Spleen (tissue), 11 donors: ENCODE measurements at regions not wholly inside any gene's neighbourhood (a gene's known extent, or its start where the extent isn't known, plus 50 kb on each side); places are given as distances from the start of the nearest gene placed in this dataset.
"Not testable (repeated sequence)": the region's sequence is repeated elsewhere in the genome, so short reads cannot be mapped to it uniquely, and the experiment has no call there.

ENCODE experiments used
- DNase-seq: peaks from one replicate; pipeline ENCODE4 v3.0.0-alpha.2; 2020
- H3K27ac ChIP-seq, 8 donors: fragments of 200-600 bp; sonication (generic) in 7 of 8; 1 replicate in 4 of 8; 2 replicates in 4 of 8; pipeline versions ENCODE4 v1.5.0 to v1.8.0; 2016 to 2021; ENCODE audit warnings: inconsistent platforms in 4 of 8, mild to moderate bottlenecking in 4 of 8, moderate library complexity in 1 of 8
- H3K27me3 ChIP-seq, 7 donors: fragments of 200-600 bp; sonication (generic) in 6 of 7; replicated peaks in 1 of 7; 1 replicate in 4 of 7; 2 replicates in 3 of 7; pipeline versions ENCODE4 v1.5.0 to v1.8.0; 2016 to 2021; ENCODE audit warnings: inconsistent platforms in 3 of 7, mild to moderate bottlenecking in 1 of 7
- H3K36me3 ChIP-seq, 6 donors: fragments of 200-600 bp; sonication (generic) in 5 of 6; 1 replicate in 4 of 6; 2 replicates in 2 of 6; pipeline versions ENCODE4 v1.5.0 to v1.8.0; 2016 to 2021; ENCODE audit warnings: inconsistent platforms in 2 of 6
- H3K4me1 ChIP-seq, 6 donors: fragments of 200-600 bp; sonication (generic) in 5 of 6; 1 replicate in 3 of 6; 2 replicates in 3 of 6; pipeline versions ENCODE4 v1.5.0 to v1.8.0; 2016 to 2021; ENCODE audit warnings: inconsistent platforms in 3 of 6
- H3K4me3 ChIP-seq, 8 donors: fragments of 200-600 bp; sonication (generic) in 7 of 8; 1 replicate in 4 of 8; 2 replicates in 4 of 8; pipeline versions ENCODE4 v1.5.0 to v1.8.0; 2016 to 2021; ENCODE audit warnings: inconsistent platforms in 4 of 8, mild to moderate bottlenecking in 4 of 8, moderate library complexity in 2 of 8
- H3K9me3 ChIP-seq, 8 donors: fragments of 200-600 bp; sonication (generic) in 7 of 8; 1 replicate in 4 of 8; 2 replicates in 4 of 8; pipeline versions ENCODE4 v1.5.0 to v1.8.0; 2016 to 2021; ENCODE audit warnings: inconsistent platforms in 4 of 8
- POLR2A ChIP-seq, 3 donors: fragments of 450-650 bp; IDR thresholded peaks; one replicate each; pipeline ENCODE4 v1.5.1; 2017; ENCODE audit warnings: antibody characterized with exemption in 3 of 3, mild to moderate bottlenecking in 1 of 3
- POLR2AphosphoS5 ChIP-seq, 3 donors: sonication (generic); formaldehyde crosslinking; IDR thresholded peaks; one replicate each; pipeline ENCODE4 v1.5.1; 2017; ENCODE audit warnings: antibody characterized with exemption in 3 of 3
- WGBS, 5 donors: extraction: QIAGEN DNeasy Blood & Tissue Kit in 3 of 5; methylation state at CpG; one replicate each; pipeline versions ENCODE4 v1.1.5 to v1.1.7; 2013 to 2018; 5-methylcytosine and 5-hydroxymethylcytosine counted together
- intact Hi-C: fragments of 100-400 bp; cut with DNase I; formaldehyde crosslinking; loops from one replicate; pipeline ENCODE4 v1.15.0; 2023; ENCODE audit warnings: low total_unique reads
- TF ChIP-seq, protein P1 (sequence below), 11 experiments: fragments of 200-600 bp in 7 of 11; fragments of 450-650 bp in 4 of 11; sonication (generic) in 4 of 11; IDR thresholded peaks in 8 of 11; conservative IDR thresholded peaks in 3 of 11; 1 replicate in 7 of 11; 2 replicates in 4 of 11; pipeline versions ENCODE4 v1.4.0 to v1.8.0; 2016 to 2021; ENCODE audit warnings: antibody characterized with exemption in 11 of 11, inconsistent platforms in 4 of 11, mild to moderate bottlenecking in 1 of 11
- donor health status: healthy with polysubstance abuse.
- donor health status: DM: no; HTN: no; CAD: no; lungs with moderate emphysema.
- donor health status: DM: no; HTN: no; CAD: no.
- donor health status: Bipolar disorder and iron deficiency.
- donor health status: healthy.
- donor health status: DM: no; HTN: no; CAD: no.
- donor health status: DM: yes; HTN: yes; CAD: no.

DNA sequence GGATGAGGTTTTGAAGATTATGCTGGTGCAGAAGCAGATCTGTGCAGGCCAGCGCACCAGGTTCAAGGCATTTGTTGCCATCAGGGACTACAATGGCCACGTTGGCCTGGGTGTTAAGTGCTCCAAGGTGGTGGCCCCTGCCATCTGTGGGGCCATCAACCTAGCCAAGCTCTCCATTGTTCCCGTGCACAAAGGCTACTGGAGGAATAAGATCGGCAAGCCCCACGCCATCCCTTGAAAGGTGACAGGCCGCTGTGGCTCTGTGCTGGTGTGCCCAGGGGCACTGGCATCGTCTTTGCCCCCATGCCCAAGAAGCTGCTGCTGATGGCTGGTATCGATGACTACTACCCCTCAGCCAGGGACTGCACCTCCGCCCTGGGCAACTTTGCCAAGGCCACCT is 142.5 kb downstream of the SPATA31D1 start:
- peaks cover 0 to 30% (median 11%) of the 10 kb centered on the region in 6 donors for H3K4me1 ChIP-seq
- H3K36me3 ChIP-seq = no peaks in the 10 kb centered on the region
- no peak for DNase-seq
- 90 to 99% (median 96%) methylated on average over 5 to 9 of the region's 9 CpGs for WGBS, 5 donors
- TF ChIP-seq, protein P1, sequence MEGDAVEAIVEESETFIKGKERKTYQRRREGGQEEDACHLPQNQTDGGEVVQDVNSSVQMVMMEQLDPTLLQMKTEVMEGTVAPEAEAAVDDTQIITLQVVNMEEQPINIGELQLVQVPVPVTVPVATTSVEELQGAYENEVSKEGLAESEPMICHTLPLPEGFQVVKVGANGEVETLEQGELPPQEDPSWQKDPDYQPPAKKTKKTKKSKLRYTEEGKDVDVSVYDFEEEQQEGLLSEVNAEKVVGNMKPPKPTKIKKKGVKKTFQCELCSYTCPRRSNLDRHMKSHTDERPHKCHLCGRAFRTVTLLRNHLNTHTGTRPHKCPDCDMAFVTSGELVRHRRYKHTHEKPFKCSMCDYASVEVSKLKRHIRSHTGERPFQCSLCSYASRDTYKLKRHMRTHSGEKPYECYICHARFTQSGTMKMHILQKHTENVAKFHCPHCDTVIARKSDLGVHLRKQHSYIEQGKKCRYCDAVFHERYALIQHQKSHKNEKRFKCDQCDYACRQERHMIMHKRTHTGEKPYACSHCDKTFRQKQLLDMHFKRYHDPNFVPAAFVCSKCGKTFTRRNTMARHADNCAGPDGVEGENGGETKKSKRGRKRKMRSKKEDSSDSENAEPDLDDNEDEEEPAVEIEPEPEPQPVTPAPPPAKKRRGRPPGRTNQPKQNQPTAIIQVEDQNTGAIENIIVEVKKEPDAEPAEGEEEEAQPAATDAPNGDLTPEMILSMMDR (IDR thresholded peaks at IDR 0.05 in 8 of 11, conservative IDR thresholded peaks at IDR 0.05 in 3 of 11) = no peak
- no peak for TF ChIP-seq POLR2AphosphoS5 (IDR thresholded peaks at IDR 0.05)
- TF ChIP-seq POLR2A (IDR thresholded peaks at IDR 0.05) = no peak
- no peaks in the 10 kb centered on the region for H3K27me3 ChIP-seq
- H3K27ac ChIP-seq = no peak overlapping the region
- intact Hi-C loops = no loop called here
- peaks cover 0 to 12% (median 7%) of the 10 kb centered on the region in 8 donors for H3K9me3 ChIP-seq
- H3K4me3 ChIP-seq = no peak overlapping the region

DNA sequence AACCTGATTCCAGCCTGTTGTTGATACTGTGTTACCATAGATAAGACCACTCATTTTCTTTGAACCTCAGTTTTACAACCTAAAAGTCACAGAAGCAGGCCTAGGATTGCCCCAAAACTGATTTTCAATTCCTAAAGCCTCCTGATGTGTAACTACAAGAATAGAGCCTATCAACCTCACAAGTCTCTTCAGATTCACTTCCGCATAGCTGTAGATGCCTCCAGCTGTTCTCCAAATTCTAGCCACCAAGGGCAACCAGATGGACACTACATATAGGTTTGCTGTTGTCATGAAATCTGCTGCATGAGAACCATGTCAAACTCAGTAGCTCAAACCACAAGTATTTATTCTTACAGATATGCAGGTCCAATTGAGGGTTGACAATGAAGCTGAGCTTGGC is 143.5 kb downstream of the SPATA31D1 start:
- 70 to 96% (median 77%) methylated on average over 1 of the region's 1 CpG for WGBS, 5 donors
- no peak for DNase-seq
- Histone ChIP-seq H3K4me1 (peaks cover 0 to 23% (median 10%) of the 10 kb centered on the region in 6 donors), H3K4me3 (no peak overlapping the region), H3K9me3 (peaks cover 0 to 17% (median 8%) of the 10 kb centered on the region in 8 donors), H3K36me3 (no peaks in the 10 kb centered on the region), H3K27me3 (no peaks in the 10 kb centered on the region), H3K27ac (no peak overlapping the region)
- no peak for TF ChIP-seq POLR2AphosphoS5 (IDR thresholded peaks at IDR 0.05)
- TF ChIP-seq POLR2A (IDR thresholded peaks at IDR 0.05) = no peak
- TF ChIP-seq, protein P1 (IDR thresholded peaks at IDR 0.05 in 8 of 11, conservative IDR thresholded peaks at IDR 0.05 in 3 of 11) = no peak
- intact Hi-C loops = no loop called here

DNA sequence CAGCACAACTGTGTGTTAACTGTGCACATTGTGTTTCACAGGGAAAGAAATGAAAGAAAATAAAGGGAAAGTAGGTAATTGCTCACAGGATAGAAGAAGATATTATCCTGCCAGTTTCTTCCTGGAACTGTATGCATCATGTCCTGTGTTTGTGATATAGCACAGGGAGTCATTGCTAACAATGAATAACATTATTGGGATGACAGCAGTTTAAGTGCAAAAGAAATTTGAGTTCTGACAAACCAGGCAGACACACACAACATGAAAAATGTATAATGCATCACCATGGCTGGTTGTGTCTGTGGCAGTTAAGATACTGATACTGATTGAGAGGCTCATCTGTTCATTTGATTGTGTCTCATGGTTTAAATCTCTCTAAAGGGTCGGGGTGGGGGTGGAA is 145.4 kb downstream of the SPATA31D1 start:
- Histone ChIP-seq H3K4me1 (peaks cover 0 to 3% (median under 1%) of the 10 kb centered on the region in 6 donors), H3K27me3 (no peaks in the 10 kb centered on the region), H3K36me3 (no peaks in the 10 kb centered on the region), H3K9me3 (peaks cover 0 to 17% (median 8%) of the 10 kb centered on the region in 8 donors), H3K27ac (no peak overlapping the region), H3K4me3 (no peak overlapping the region)
- intact Hi-C loops = no loop called here
- TF ChIP-seq POLR2A (IDR thresholded peaks at IDR 0.05) (no peak), POLR2AphosphoS5 (IDR thresholded peaks at IDR 0.05) (no peak)
- TF ChIP-seq, protein P1 (IDR thresholded peaks at IDR 0.05 in 8 of 11, conservative IDR thresholded peaks at IDR 0.05 in 3 of 11) = no peak
- 62 to 74% (median 69%) methylated on average over 1 of the region's 1 CpG for WGBS, 5 donors
- no peak for DNase-seq

DNA sequence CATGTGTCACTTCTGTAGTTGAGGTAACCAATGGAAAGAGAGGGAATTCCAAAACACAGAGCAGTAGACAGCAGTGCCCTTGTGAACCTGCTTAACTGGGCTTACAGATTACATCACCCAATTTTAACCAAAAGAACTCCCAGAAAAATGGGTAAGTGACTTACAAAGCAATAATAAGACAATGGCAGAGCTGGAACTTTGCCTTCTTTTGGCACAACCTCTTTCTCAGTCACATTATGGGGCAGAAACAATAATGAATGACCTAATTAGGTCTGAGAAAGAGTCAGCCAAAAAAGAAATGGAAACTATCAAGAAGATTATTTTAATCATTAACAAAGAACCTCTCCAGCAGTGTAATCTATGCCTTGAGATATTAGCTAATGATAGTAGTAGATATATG is 146.5 kb downstream of the SPATA31D1 start:
- TF ChIP-seq POLR2AphosphoS5 (IDR thresholded peaks at IDR 0.05) = no peak
- TF ChIP-seq, protein P1 (IDR thresholded peaks at IDR 0.05 in 8 of 11, conservative IDR thresholded peaks at IDR 0.05 in 3 of 11) = no peak
- no peak for TF ChIP-seq POLR2A (IDR thresholded peaks at IDR 0.05)
- intact Hi-C loops = no loop called here

DNA sequence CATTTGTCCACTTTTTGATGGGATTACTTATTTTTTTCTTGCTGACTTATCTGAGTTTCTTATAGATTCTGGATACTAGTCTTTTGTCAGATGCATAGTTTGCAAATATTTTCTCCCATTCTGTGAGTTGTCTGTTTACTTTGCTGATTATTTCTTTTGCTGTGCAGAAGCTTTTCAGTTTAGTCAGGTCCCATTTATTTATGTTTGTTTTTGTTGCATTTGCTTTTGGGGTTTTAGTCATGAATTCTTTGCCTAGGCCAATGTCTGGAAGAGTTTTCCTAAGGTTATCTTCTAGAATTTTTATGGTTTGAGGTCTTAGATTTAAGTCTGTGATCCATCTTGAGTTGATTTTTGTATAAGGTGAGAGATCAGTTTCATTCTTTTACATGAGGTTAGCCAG is 149.5 kb downstream of the SPATA31D1 start:
- H3K4me1 ChIP-seq, intact Hi-C loops, H3K27ac ChIP-seq, H3K4me3 ChIP-seq, H3K36me3 ChIP-seq, H3K27me3 ChIP-seq, DNase-seq: not testable (repeated sequence)
- peaks cover 0 to 17% (median 8%) of the 10 kb centered on the region in 8 donors for H3K9me3 ChIP-seq

More for the DNA sequence above, 146.5 kb downstream of the SPATA31D1 start:
- Histone ChIP-seq H3K9me3 (peaks cover 0 to 17% (median 8%) of the 10 kb centered on the region in 8 donors), H3K36me3 (no peaks in the 10 kb centered on the region), H3K4me3 (no peak overlapping the region), H3K27me3 (no peaks in the 10 kb centered on the region), H3K4me1 (no peaks in the 10 kb centered on the region), H3K27ac (no peak overlapping the region)
- DNase-seq = no peak
